ENCODE measurements at regions not wholly inside any gene's neighbourhood (a gene's known extent, or its start where the extent isn't known, plus 50 kb on each side); places are given as distances from the start of the nearest gene placed in this dataset.

DNA sequence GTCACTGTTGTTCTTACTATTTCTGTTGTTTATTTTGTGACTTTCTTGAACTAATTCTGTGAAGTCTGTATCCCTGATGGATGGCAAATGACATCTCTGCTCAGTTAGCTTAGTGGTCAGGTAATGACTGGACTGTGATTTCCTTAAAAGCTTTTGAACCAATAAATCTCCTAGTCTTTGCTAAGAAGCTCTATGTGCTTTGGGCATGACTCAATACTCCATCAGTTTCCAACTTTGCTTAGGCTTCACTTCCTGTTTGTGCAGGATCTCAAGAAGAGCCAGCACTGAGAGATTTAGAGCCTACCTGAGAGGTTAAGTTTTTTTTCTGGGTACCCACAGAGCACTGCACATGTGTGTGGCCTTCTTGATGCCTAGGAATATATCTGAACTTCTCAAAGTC, 329.7 kb upstream of the HTR2A start:
- ChIA-PET CTCF (no interaction called here), POLR2A (ENCODE audit: unreplicated experiment) (no interaction called here)
- dilution Hi-C loops (cut with HindIII; ENCODE audit: low sequenced_read_pairs, unreplicated experiment) = no loop called here
- no peak overlapping the region for H2BK15ac ChIP-seq (ENCODE audit: low read depth, low read length)
- no peak overlapping the region for H2BK5ac ChIP-seq (ENCODE audit: low read depth, low read length, poor library complexity, severe bottlenecking)
- H4K91ac ChIP-seq (ENCODE audit: insufficient read depth, low read depth, low read length) = no peak overlapping the region
- H2BK20ac ChIP-seq (ENCODE audit: low read depth, low read length) = no peak overlapping the region
- no peak overlapping the region for H3K23ac ChIP-seq (ENCODE audit: low read depth, low read length)
- TF ChIP-seq NFE2L2 (IDR thresholded peaks at IDR 0.05; ENCODE audit: low read depth, low read length) (no peak), MXI1 (IDR thresholded peaks at IDR 0.05; ENCODE audit: borderline replicate concordance, low read depth, low read length) (no peak), RAD21 (IDR thresholded peaks at IDR 0.05; ENCODE audit: low read length) (no peak), MAFK (IDR thresholded peaks at IDR 0.05; ENCODE audit: low read depth, low read length) (no peak), RFX5 (IDR thresholded peaks at IDR 0.05; ENCODE audit: low read depth, low read length) (no peak), CTCF (conservative IDR thresholded peaks at IDR 0.05; ENCODE audit: low read depth, low read length) (no peak), ELK1 (IDR thresholded peaks at IDR 0.05; ENCODE audit: borderline replicate concordance, low read depth, low read length) (no peak), RCOR1 (IDR thresholded peaks at IDR 0.05; ENCODE audit: insufficient replicate concordance, low read length) (no peak), MAZ (IDR thresholded peaks at IDR 0.05; ENCODE audit: borderline replicate concordance, low read depth, low read length) (no peak), BHLHE40 (IDR thresholded peaks at IDR 0.05; ENCODE audit: low read depth, low read length) (no peak), SMC3 (IDR thresholded peaks at IDR 0.05; ENCODE audit: low read depth, low read length) (no peak)
- H2AK9ac ChIP-seq (replicated peaks; ENCODE audit: low read depth, low read length, poor library complexity) = no peak overlapping the region
- H3K18ac ChIP-seq (ENCODE audit: low read depth, low read length) = no peak overlapping the region
- H3K9me3 ChIP-seq (ENCODE audit: control insufficient read depth, insufficient read depth, low read length) = no peaks in the 10 kb centered on the region
- no peak overlapping the region for H3K27ac ChIP-seq (ENCODE audit: insufficient read depth, low read length)
- H3K4ac ChIP-seq (ENCODE audit: low read depth, low read length) = no peak overlapping the region
- no peak overlapping the region for H3K4me3 ChIP-seq (ENCODE audit: insufficient read depth, low read depth, low read length)
- H3K4me1 ChIP-seq (ENCODE audit: control insufficient read depth, insufficient read depth, low read length) = no peaks in the 10 kb centered on the region; the same call in 1 of the 2 replicates
- H3K14ac ChIP-seq (replicated peaks; ENCODE audit: low read depth, low read length) = no peak overlapping the region
- in situ Hi-C loops (cut with MboI; ENCODE audit: low sequenced_read_pairs) = no loop called here
- H2BK120ac ChIP-seq (ENCODE audit: low read depth, low read length) = 0 out of 2 replicates have a peak overlapping the region, but pooled peaks have one; percentile 6
- no peak overlapping the region for H3K56ac ChIP-seq (ENCODE audit: extremely low read depth, insufficient read depth, low read length)
- H4K8ac ChIP-seq (ENCODE audit: low read depth in 2 of 2, low read length in 2 of 2) = no peak overlapping the region
- intact Hi-C loops (cut with micrococcal nuclease) = no loop called here
- DNase-seq (peak; percentile 42), ATAC-seq (ENCODE audit: low read depth) (no peak)
- no peaks in the 10 kb centered on the region for H3K79me1 ChIP-seq (ENCODE audit: low read depth in 1 of 2, low read length in 2 of 2)
- no TSS peak for BruUV-seq (replicated peaks)
- no peak overlapping the region for H3K9ac ChIP-seq (ENCODE audit: low read depth, low read length)
- no peak overlapping the region for H2AK5ac ChIP-seq (ENCODE audit: low read depth, low read length)
- H3K9me1 ChIP-seq (ENCODE audit: insufficient read depth, low read length) = no peaks in the 10 kb centered on the region
- H4K20me1 ChIP-seq (ENCODE audit: insufficient read depth, low read length) = no peaks in the 10 kb centered on the region
- no peaks in the 10 kb centered on the region for H3K27me3 ChIP-seq (ENCODE audit: control insufficient read depth, insufficient read depth, low read length)
- no peaks in the 10 kb centered on the region for H3K36me3 ChIP-seq (ENCODE audit: control insufficient read depth, insufficient read depth, low read length)
- no peak overlapping the region for H2AFZ ChIP-seq (replicated peaks; ENCODE audit: low read length, poor library complexity)
- no peak overlapping the region for H4K5ac ChIP-seq (ENCODE audit: low read depth, low read length)
- no peak overlapping the region for H3K4me2 ChIP-seq (ENCODE audit: low read depth, low read length)
